ENCODE measurements at regions not wholly inside any gene's neighbourhood (a gene's known extent, or its start where the extent isn't known, plus 50 kb on each side); places are given as distances from the start of the nearest gene placed in this dataset.

- H3K27ac ChIP-seq: no peak overlapping the region
- no peak overlapping the region for H3K4me3 ChIP-seq
- H3K9me3 ChIP-seq: no peaks in the 10 kb centered on the region
- intact Hi-C loops (cut with DNase I; ENCODE audit: low total_unique reads): no loop called here
- WGBS, 2 donors: 77 to 89% methylated on average over 4 of the region's 4 CpGs
- no peaks in the 10 kb centered on the region for H3K4me1 ChIP-seq
- H3K27me3 ChIP-seq: no peaks in the 10 kb centered on the region
- no peaks in the 10 kb centered on the region for H3K36me3 ChIP-seq (ENCODE audit: low read depth, missing control alignments)
- TF ChIP-seq POLR2A (IDR thresholded peaks at IDR 0.05) (no peak), CTCF (IDR thresholded peaks at IDR 0.05) (no peak)
- no peak for DNase-seq
Observed at GRCh38 chr16:62676306-62676705, 640.1 kb upstream of the CDH8 start.

GRCh38 chr16:62665269-62665668 is 629.0 kb upstream of the CDH8 start:
- no peaks in the 10 kb centered on the region for H3K4me1 ChIP-seq
- intact Hi-C loops (cut with DNase I; ENCODE audit: low total_unique reads): no loop called here
- no peaks in the 10 kb centered on the region for H3K27me3 ChIP-seq
- H3K4me3 ChIP-seq: no peak overlapping the region
- no peak overlapping the region for H3K27ac ChIP-seq
- H3K9me3 ChIP-seq: no peaks in the 10 kb centered on the region
- no peak for DNase-seq
- TF ChIP-seq CTCF (IDR thresholded peaks at IDR 0.05): no peak
- no peak for TF ChIP-seq POLR2A (IDR thresholded peaks at IDR 0.05)
- WGBS, 2 donors: 88 to 93% methylated on average over 1 of the region's 1 CpG
- no peaks in the 10 kb centered on the region for H3K36me3 ChIP-seq (ENCODE audit: low read depth, missing control alignments)

- Histone ChIP-seq H3K4me3 (no peak overlapping the region), H3K4me1 (no peaks in the 10 kb centered on the region), H3K36me3 (ENCODE audit: low read depth, missing control alignments) (no peaks in the 10 kb centered on the region), H3K27ac (no peak overlapping the region), H3K9me3 (no peaks in the 10 kb centered on the region), H3K27me3 (no peaks in the 10 kb centered on the region)
- no peak for DNase-seq
- intact Hi-C loops (cut with DNase I; ENCODE audit: low total_unique reads): no loop called here
- WGBS, 2 donors: 73 to 91% methylated on average over 3 of the region's 3 CpGs
- TF ChIP-seq CTCF (IDR thresholded peaks at IDR 0.05): no peak
- TF ChIP-seq POLR2A (IDR thresholded peaks at IDR 0.05): no peak
Observed at GRCh38 chr16:62664566-62664965, 628.3 kb upstream of the CDH8 start.

GRCh38 chr16:62661435-62661834 is 625.2 kb upstream of the CDH8 start:
- H3K36me3 ChIP-seq (ENCODE audit: low read depth, missing control alignments): no peaks in the 10 kb centered on the region
- TF ChIP-seq CTCF (IDR thresholded peaks at IDR 0.05) (no peak), POLR2A (IDR thresholded peaks at IDR 0.05) (no peak)
- H3K9me3 ChIP-seq: no peaks in the 10 kb centered on the region
- H3K4me3 ChIP-seq: no peak overlapping the region
- peak; percentile 25 for DNase-seq
- no peaks in the 10 kb centered on the region for H3K27me3 ChIP-seq
- no peaks in the 10 kb centered on the region for H3K4me1 ChIP-seq
- intact Hi-C loops (cut with DNase I; ENCODE audit: low total_unique reads): no loop called here
- no peak overlapping the region for H3K27ac ChIP-seq

GRCh38 chr16:62657116-62657515 is 620.9 kb upstream of the CDH8 start:
- DNase-seq: no peak
- Histone ChIP-seq H3K4me3 (no peak overlapping the region), H3K9me3 (no peaks in the 10 kb centered on the region), H3K4me1 (no peaks in the 10 kb centered on the region), H3K27me3 (no peaks in the 10 kb centered on the region), H3K27ac (no peak overlapping the region), H3K36me3 (ENCODE audit: low read depth, missing control alignments) (no peaks in the 10 kb centered on the region)
- no peak for TF ChIP-seq POLR2A (IDR thresholded peaks at IDR 0.05)
- no peak for TF ChIP-seq CTCF (IDR thresholded peaks at IDR 0.05)
- intact Hi-C loops (cut with DNase I; ENCODE audit: low total_unique reads): no loop called here

Measured in testis (tissue), 2 donors.